ENCODE measurements at regions not wholly inside any gene's neighbourhood (a gene's known extent, or its start where the extent isn't known, plus 50 kb on each side); places are given as distances from the start of the nearest gene placed in this dataset.

DNA sequence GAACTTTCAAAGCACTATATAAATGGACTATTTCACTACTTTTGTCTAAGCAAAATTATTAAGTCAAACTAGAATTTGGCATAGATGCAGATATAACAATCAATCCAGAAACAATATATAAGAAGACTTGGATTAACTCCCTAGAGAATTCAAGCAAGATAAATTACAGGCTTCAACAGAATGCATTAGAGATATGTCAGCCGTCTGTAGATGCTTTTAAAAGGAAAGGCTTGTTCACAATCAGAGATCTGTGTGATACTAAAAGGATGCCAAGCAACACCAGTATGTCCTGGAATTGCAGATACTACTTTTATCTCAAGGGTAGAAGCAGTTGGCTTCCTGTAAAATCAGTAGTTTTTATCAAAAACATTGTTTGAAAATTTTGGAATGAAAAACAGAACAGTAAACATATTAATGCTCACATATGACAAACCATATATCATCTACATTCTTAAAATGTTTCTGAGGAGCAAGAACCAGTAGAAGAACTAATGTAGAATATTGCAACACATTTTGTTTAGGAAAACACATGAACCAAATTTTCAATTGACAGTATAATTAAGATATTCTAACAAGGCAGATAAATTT, 947.9 kb upstream of the LRRN3 start:
- no peak overlapping the region for H3K4me3 ChIP-seq

GRCh38 chr7:110144599-110144998, 946.3 kb upstream of the LRRN3 start:
- H3K27ac ChIP-seq, result no peak overlapping the region

More for the DNA sequence above, 947.9 kb upstream of the LRRN3 start:
- no peak overlapping the region for H3K27ac ChIP-seq

DNA sequence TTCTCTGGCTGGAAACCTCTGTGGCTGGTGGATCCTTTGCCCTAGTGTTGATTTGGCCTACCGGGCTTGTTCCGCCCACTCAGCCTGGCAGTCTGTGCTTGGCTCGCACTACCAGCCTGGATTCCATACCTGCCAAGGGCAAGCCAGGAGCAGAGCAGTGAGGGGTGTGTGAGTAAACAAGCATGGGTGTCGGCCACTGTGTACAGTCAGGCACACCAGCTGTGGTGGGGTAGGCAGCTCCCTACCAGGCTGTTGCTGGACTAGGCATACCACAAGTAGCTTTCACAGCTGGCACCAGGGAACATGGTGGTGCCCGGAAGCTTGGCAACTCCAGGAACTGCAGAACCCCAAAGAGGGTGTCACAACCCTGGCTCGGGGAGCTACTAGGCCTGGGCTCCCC, 942.9 kb upstream of the LRRN3 start:
- H3K27ac ChIP-seq, result no peak overlapping the region
- no peak overlapping the region for H3K4me3 ChIP-seq

More at GRCh38 chr7:110144599-110144998, 946.3 kb upstream of the LRRN3 start:
- no peak overlapping the region for H3K4me3 ChIP-seq

- H3K27ac ChIP-seq, result no peak overlapping the region
- H3K4me3 ChIP-seq, result no peak overlapping the region
Observed at GRCh38 chr7:110153222-110153621, 937.7 kb upstream of the LRRN3 start.

DNA sequence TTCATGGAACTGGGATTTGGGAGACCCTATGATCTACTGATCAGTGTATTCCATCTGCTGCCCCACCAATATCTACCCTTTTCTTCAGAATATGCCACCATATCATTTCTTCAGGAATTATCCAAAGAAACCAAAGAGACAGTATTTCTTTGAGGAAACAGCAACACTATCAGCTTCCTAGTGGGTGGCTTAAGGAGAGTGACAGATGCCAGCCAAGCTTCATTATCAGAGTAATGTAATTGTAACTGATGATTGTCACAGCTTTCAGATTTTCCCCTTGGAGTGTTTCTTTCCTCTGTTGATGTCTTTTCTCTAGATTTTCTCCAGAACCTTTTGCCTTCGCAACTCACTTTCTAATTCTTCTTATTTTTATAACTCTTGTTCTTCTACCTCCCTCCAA, 934.4 kb upstream of the LRRN3 start:
- no peak overlapping the region for H3K27ac ChIP-seq
- no peak overlapping the region for H3K4me3 ChIP-seq

DNA sequence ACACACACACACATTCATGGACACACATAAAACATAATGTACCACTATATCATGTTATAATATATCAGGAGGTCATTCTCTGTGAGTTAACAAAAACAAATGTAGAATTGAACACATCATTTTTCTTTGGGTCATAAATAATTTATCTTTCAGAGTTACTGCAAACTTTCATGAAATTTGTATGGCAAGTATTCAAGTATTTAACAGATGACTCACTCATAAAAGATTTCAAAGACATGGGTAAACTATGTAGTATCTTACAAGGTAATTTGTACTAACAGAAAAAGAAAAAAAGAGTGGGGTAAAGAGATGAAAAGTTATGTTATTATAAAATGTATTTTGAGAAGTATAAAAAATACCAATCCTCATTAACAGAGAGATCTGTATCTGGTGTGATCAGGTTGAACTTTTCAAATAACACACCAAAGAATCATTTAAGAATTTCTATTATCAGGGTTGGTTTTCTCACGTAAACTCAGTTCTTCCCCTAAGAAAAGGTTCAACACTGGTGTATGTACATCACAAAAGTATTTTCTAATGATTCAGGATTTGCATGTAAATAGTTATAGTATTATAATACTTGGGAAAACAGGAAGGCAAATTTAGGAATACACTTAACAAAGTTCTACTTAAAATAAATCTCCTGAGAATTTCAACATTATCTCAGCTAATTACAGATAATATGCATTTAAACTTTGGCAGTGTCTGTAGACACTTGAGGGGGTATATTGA, 933.1 kb upstream of the LRRN3 start:
- Histone ChIP-seq H3K4me3 (no peak overlapping the region), H3K27ac (no peak overlapping the region)

DNA sequence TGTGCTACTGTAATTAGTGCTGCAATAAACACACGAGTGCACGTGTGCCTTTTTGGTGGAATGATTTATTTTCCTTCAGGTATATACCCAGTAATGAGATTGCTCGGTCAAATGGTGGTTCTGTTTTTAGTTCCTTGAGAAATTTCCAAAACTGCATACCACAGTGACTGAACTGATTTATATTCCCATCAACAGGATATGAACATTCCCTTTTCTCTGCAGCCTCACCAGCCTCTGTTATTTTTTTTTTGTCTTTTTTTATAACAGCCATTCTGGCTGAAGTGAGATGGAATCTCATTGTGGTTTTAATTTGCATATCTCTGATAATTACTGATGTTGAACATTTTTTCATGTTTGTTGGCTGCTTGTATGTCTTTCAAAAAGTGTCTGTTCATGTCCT, 922.9 kb upstream of the LRRN3 start:
- no peak overlapping the region for H3K27ac ChIP-seq

GRCh38 chr7:110170841-110171240, 920.1 kb upstream of the LRRN3 start:
- Histone ChIP-seq H3K4me3 (no peak overlapping the region), H3K27ac (no peak overlapping the region)

More for the DNA sequence above, 922.9 kb upstream of the LRRN3 start:
- no peak overlapping the region for H3K4me3 ChIP-seq

GRCh38 chr7:110177463-110177862, 913.5 kb upstream of the LRRN3 start:
- Histone ChIP-seq H3K4me3 (no peak overlapping the region), H3K27ac (no peak overlapping the region)

DNA sequence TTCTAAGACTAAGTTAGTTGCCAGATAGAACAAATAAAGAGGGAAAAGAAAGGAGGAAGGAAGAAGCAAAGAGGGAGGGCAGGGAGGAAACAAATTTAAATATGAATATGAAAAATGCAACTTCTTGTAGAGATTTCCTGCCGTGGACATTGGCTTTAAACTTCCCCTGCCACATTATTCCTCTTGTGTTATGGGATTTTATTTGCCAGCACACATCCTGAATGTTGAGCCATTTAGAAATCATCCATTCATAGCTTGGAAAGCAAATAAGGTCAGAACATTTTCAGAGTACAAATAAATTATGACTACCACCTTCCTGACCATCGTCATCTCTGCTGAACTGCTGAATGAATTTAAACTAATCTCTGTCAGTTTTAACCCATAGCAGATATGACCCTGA, 911.9 kb upstream of the LRRN3 start:
- Histone ChIP-seq H3K4me3 (no peak overlapping the region), H3K27ac (no peak overlapping the region)

DNA sequence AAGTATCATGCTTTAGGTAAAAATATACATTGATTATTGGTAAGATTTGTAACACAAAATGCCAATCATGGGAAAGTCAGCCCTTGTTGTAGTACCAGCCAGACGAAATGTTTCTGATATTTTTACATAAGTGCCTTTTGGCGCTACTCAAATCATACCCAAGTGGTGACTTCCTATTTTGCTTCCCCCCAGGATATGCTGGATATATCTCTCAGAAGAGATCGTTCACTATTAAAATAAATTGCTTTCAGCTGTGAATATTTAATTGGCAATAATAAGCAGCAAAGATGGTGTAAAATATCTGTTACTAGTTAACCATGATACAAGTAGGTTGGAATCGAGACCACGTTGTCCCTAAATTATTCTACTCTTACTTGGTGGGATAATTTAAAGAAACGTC, 909.2 kb upstream of the LRRN3 start:
- H3K27ac ChIP-seq, result no peak overlapping the region
- H3K4me3 ChIP-seq, result no peak overlapping the region

- H3K4me3 ChIP-seq, result no peak overlapping the region
- H3K27ac ChIP-seq, result no peak overlapping the region
Observed at GRCh38 chr7:110186334-110186733, 904.6 kb upstream of the LRRN3 start.

GRCh38 chr7:110187877-110188554, 902.9 kb upstream of the LRRN3 start:
- Histone ChIP-seq H3K4me3 (no peak overlapping the region), H3K27ac (no peak overlapping the region)

GRCh38 chr7:110204527-110204926, 886.4 kb upstream of the LRRN3 start:
- no peak overlapping the region for H3K4me3 ChIP-seq
- no peak overlapping the region for H3K27ac ChIP-seq

- no peak overlapping the region for H3K4me3 ChIP-seq
- no peak overlapping the region for H3K27ac ChIP-seq
Observed at GRCh38 chr7:110205899-110206298, 885.0 kb upstream of the LRRN3 start.

DNA sequence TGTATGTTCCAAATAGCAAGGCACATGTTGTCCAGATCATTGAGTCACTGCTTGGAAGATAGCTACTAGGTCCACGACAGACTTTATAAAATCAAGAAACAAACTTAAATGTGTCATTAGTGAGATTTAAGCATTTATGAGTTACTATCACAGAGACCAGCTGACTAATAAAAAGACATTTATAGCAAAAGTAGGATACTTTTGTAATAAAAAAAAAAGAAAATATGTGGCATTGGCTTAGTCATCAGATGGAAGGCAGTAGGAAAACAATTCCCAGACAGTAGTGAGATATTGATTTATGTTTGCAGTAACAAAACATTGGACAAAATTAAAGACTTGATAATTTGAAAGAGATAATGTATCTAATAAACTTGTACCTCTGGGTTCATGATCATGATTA, 881.0 kb upstream of the LRRN3 start:
- no peak overlapping the region for H3K27ac ChIP-seq
- H3K4me3 ChIP-seq, result no peak overlapping the region

GRCh38 chr7:110210941-110211608, 879.9 kb upstream of the LRRN3 start:
- H3K27ac ChIP-seq, result no peak overlapping the region
- H3K4me3 ChIP-seq, result no peak overlapping the region

DNA sequence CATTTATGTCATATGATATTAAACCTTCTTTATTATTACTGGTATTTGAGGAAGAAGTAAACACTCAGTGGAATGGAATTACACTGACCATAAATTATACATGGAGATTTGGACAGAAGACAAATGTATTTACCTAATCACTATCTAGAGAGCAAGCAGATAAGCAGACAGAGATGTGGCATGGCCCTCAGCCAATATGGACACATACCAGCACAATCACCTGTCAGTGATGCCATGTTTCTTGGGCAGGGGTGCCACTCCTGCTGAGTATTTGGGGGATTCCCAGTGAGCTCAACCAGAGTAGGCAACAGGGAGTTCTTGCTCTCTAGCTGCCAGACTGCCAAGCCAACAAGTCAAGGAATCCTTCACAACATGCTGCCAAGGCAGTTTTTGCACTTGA, 866.3 kb upstream of the LRRN3 start:
- no peak overlapping the region for H3K4me3 ChIP-seq

DNA sequence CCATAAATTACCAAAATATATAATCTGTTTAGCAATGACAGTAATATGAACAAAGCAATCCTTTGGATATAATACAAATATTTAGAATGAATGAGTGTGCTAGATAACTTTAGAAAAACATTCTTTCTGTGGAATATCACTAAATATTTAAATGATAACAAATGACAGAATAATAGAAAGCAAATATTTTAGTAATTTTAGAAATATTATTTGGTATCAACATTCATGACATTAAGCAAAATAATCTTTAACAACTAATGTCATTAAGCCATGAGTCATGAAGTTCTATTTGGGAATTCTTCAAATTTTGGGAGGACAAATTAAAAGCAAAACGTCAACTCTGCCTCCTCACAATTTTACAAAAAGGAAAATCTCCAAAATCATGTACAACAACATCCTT, 844.8 kb upstream of the LRRN3 start:
- Histone ChIP-seq H3K27ac (no peak overlapping the region), H3K4me3 (no peak overlapping the region)

More for the DNA sequence above, 866.3 kb upstream of the LRRN3 start:
- no peak overlapping the region for H3K27ac ChIP-seq

DNA sequence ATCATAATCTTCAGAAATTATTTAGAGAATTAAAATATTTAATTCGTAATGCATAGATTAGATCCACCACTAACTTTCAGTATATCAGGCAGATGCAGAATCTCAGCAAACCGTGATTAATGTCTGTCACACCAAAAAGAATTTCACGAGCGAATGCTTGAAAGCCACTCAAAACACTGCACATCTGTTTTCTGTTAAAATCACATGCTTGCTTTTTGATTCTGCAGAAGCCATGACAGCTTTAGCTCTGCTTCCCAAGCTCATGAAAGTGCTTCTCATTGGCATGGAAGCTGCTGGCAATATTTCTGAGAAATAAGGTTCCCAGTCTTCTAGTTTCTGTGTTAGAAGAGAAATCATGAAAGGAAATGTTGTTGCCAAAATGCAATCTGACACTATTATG, 837.8 kb upstream of the LRRN3 start:
- Histone ChIP-seq H3K4me3 (no peak overlapping the region), H3K27ac (peak overlapping the region in 1 of 21 experiments; percentile 21)

DNA sequence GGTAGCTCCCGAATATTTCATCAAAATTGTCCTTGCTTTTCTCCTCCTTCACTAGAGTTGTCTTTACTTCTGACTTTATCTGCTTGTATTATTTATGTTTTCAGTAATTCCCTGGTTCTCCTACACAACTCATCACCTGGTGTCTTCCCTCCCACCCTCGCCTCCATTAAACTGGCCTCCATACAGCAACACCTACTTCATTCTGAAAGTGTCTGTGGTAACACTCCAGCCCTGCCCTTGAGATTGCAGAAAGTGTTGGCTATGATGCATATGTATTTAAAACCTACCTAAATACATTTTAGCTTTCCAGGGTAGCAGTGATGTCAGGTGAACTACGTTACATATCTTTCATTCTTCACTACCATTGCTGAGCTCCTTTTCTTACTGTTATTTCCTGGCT, 833.3 kb upstream of the LRRN3 start:
- H3K27ac ChIP-seq, result no peak overlapping the region
- no peak overlapping the region for H3K4me3 ChIP-seq
